ENCODE measurements at regions not wholly inside any gene's neighbourhood (a gene's known extent, or its start where the extent isn't known, plus 50 kb on each side); places are given as distances from the start of the nearest gene placed in this dataset.

DNA sequence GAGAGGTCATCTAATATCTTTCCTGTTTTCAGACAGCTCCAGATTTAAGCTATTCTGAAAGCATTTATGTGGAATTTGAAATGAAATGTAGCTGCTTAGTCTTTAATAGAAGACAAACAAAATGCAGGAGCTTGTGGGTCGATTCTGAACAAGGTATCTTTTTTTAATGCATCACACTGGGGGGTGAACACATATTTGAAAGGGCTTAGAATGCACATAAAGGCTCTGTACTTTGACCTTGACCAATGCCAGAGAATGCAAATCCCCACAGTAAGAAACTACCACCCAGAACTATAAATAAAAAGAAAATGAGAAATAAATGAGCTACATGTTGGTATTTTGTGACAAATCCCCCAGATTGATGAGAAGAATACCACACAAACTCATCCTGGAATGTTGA, 489.3 kb downstream of the PIK3C3 start:
- Mint-ChIP-seq H3K27me3 (ENCODE audit: low read depth) (no peaks in the 10 kb centered on the region), H3K9me3 (peaks cover 32 to 37% of the 10 kb centered on the region in 2 experiments), H3K27ac (no peak overlapping the region), H3K4me1 (peaks cover 6 to 9% of the 10 kb centered on the region in 2 experiments), H3K36me3 (ENCODE audit: insufficient read depth in 1 of 3, low read depth in 3 of 3) (peaks cover 15 to 32% (median 29%) of the 10 kb centered on the region in 3 experiments), H3K4me3 (no peak overlapping the region)
- no peak overlapping the region for H3K9ac ChIP-seq (ENCODE audit: extremely low read depth, insufficient read length, low read length)
- H3K27ac ChIP-seq (ENCODE audit: insufficient read length, low read depth, low read length), result no peak overlapping the region
- no peaks in the 10 kb centered on the region for H3K79me2 ChIP-seq (ENCODE audit: insufficient read depth, low read length)
- no peak overlapping the region for H4K8ac ChIP-seq (replicated peaks; ENCODE audit: insufficient read length, low read depth, low read length)
- H4K91ac ChIP-seq (ENCODE audit: insufficient read length, low read depth, low read length), result no peak overlapping the region
- no CpG with 5 or more reads among the region's 1 CpG for WGBS (ENCODE audit: extremely low coverage, insufficient read length, low lambda C conversion rate)
- no peak overlapping the region for H2BK5ac ChIP-seq (ENCODE audit: insufficient read length, low read length)
- H2BK12ac ChIP-seq (ENCODE audit: insufficient read length, low read depth, low read length), result no peak overlapping the region
- H3K4ac ChIP-seq (ENCODE audit: low read depth, low read length), result no peak overlapping the region
- H3T11ph ChIP-seq (ENCODE audit: low read length), result no peak overlapping the region
- no peaks in the 10 kb centered on the region for H3K4me1 ChIP-seq (ENCODE audit: insufficient read depth, low read length)
- TF ChIP-seq, protein P1, sequence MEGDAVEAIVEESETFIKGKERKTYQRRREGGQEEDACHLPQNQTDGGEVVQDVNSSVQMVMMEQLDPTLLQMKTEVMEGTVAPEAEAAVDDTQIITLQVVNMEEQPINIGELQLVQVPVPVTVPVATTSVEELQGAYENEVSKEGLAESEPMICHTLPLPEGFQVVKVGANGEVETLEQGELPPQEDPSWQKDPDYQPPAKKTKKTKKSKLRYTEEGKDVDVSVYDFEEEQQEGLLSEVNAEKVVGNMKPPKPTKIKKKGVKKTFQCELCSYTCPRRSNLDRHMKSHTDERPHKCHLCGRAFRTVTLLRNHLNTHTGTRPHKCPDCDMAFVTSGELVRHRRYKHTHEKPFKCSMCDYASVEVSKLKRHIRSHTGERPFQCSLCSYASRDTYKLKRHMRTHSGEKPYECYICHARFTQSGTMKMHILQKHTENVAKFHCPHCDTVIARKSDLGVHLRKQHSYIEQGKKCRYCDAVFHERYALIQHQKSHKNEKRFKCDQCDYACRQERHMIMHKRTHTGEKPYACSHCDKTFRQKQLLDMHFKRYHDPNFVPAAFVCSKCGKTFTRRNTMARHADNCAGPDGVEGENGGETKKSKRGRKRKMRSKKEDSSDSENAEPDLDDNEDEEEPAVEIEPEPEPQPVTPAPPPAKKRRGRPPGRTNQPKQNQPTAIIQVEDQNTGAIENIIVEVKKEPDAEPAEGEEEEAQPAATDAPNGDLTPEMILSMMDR (conservative IDR thresholded peaks at IDR 0.05), result no peak
- no peak overlapping the region for H2BK120ac ChIP-seq (ENCODE audit: low read depth, low read length, poor library complexity, severe bottlenecking)
- H3K27me3 ChIP-seq (ENCODE audit: insufficient read depth, low read length), result no peaks in the 10 kb centered on the region
- no peak overlapping the region for H3K14ac ChIP-seq (ENCODE audit: insufficient read depth, low read length)
- H3K4me2 ChIP-seq (ENCODE audit: insufficient read depth, insufficient read length, low read length), result no peak overlapping the region
- no peak overlapping the region for H2BK15ac ChIP-seq (ENCODE audit: low read depth, low read length)
- no peak for DNase-seq
- H3K18ac ChIP-seq (ENCODE audit: insufficient read length, low read depth, low read length), result no peak overlapping the region
- no peak overlapping the region for H2AFZ ChIP-seq (ENCODE audit: low read length)
- no peak overlapping the region for H2AK5ac ChIP-seq (ENCODE audit: insufficient read length, low read length)
- no peak overlapping the region for H2BK20ac ChIP-seq (ENCODE audit: low read depth, low read length, poor library complexity, severe bottlenecking)
- H3K23me2 ChIP-seq (ENCODE audit: insufficient read length, low read depth, low read length, poor library complexity, severe bottlenecking), result no peaks in the 10 kb centered on the region
- H3K56ac ChIP-seq (ENCODE audit: insufficient read length, low read depth, low read length), result no peak overlapping the region
- no peak overlapping the region for H4K5ac ChIP-seq (ENCODE audit: insufficient read length, low read depth, low read length)
- H3K9me3 ChIP-seq (ENCODE audit: control insufficient read depth, low read depth, low read length), result peaks cover 14% of the 10 kb centered on the region
- H4K20me1 ChIP-seq (ENCODE audit: control insufficient read depth, insufficient read depth, insufficient read length), result no peaks in the 10 kb centered on the region
- H3K79me1 ChIP-seq (ENCODE audit: insufficient read depth, low read depth, low read length, poor library complexity, severe bottlenecking), result no peaks in the 10 kb centered on the region
- no peak overlapping the region for H3K23ac ChIP-seq (ENCODE audit: insufficient read length, low read depth, low read length)
